ENCODE measurements at regions not wholly inside any gene's neighbourhood (a gene's known extent, or its start where the extent isn't known, plus 50 kb on each side); places are given as distances from the start of the nearest gene placed in this dataset.
"Not testable (repeated sequence)": the region's sequence is repeated elsewhere in the genome, so short reads cannot be mapped to it uniquely, and the experiment has no call there.

GRCh38 chr7:152959610-152960009, 200.1 kb downstream of the ACTR3B start:
- Histone ChIP-seq H3K27me3 (no peaks in the 10 kb centered on the region), H3K9me3 (no peaks in the 10 kb centered on the region), H3K36me3 (no peaks in the 10 kb centered on the region), H3K4me3 (ENCODE audit: low read depth, low read length) (no peak overlapping the region), H3K4me1 (no peaks in the 10 kb centered on the region)
- no peak for TF ChIP-seq CTCF (IDR thresholded peaks at IDR 0.05; ENCODE audit: low read depth, low read length)
- DNase-seq = no peak

- DNase-seq; H3K4me3 ChIP-seq (ENCODE audit: low read depth, low read length); H3K4me1 ChIP-seq; H3K36me3 ChIP-seq; H3K9me3 ChIP-seq; H3K27me3 ChIP-seq: not testable (repeated sequence)
These were observed 202.2 kb downstream of the ACTR3B start for GRCh38 chr7:152961796-152962195.

GRCh38 chr7:152966189-152966588, 206.6 kb downstream of the ACTR3B start:
- H3K4me3 ChIP-seq (ENCODE audit: low read depth, low read length) = no peak overlapping the region

GRCh38 chr7:152967958-152968357, 208.4 kb downstream of the ACTR3B start:
- no peak for TF ChIP-seq CTCF (IDR thresholded peaks at IDR 0.05; ENCODE audit: low read depth, low read length)
- DNase-seq = peak; percentile 46
- no peaks in the 10 kb centered on the region for H3K9me3 ChIP-seq
- H3K27me3 ChIP-seq = no peaks in the 10 kb centered on the region
- no peaks in the 10 kb centered on the region for H3K4me1 ChIP-seq
- H3K4me3 ChIP-seq (ENCODE audit: low read depth, low read length) = no peak overlapping the region
- no peaks in the 10 kb centered on the region for H3K36me3 ChIP-seq

More at GRCh38 chr7:152966189-152966588, 206.6 kb downstream of the ACTR3B start:
- H3K4me1 ChIP-seq = no peaks in the 10 kb centered on the region
- no peaks in the 10 kb centered on the region for H3K9me3 ChIP-seq
- no peak for TF ChIP-seq CTCF (IDR thresholded peaks at IDR 0.05; ENCODE audit: low read depth, low read length)
- H3K27me3 ChIP-seq = no peaks in the 10 kb centered on the region
- H3K36me3 ChIP-seq = no peaks in the 10 kb centered on the region
- no peak for DNase-seq

- Histone ChIP-seq H3K4me3 (ENCODE audit: low read depth, low read length) (no peak overlapping the region), H3K36me3 (no peaks in the 10 kb centered on the region), H3K27me3 (no peaks in the 10 kb centered on the region), H3K4me1 (no peaks in the 10 kb centered on the region), H3K9me3 (no peaks in the 10 kb centered on the region)
- no peak for DNase-seq
- TF ChIP-seq CTCF (IDR thresholded peaks at IDR 0.05; ENCODE audit: low read depth, low read length) = no peak
These were observed 209.0 kb downstream of the ACTR3B start for GRCh38 chr7:152968514-152968913.

GRCh38 chr7:152969335-152969734, 209.8 kb downstream of the ACTR3B start:
- Histone ChIP-seq H3K4me1 (no peaks in the 10 kb centered on the region), H3K4me3 (ENCODE audit: low read depth, low read length) (no peak overlapping the region), H3K9me3 (no peaks in the 10 kb centered on the region), H3K27me3 (no peaks in the 10 kb centered on the region), H3K36me3 (no peaks in the 10 kb centered on the region)
- no peak for TF ChIP-seq CTCF (IDR thresholded peaks at IDR 0.05; ENCODE audit: low read depth, low read length)
- no peak for DNase-seq

- no peak for DNase-seq
- no peaks in the 10 kb centered on the region for H3K36me3 ChIP-seq
- H3K27me3 ChIP-seq = no peaks in the 10 kb centered on the region
- no peaks in the 10 kb centered on the region for H3K4me1 ChIP-seq
- no peaks in the 10 kb centered on the region for H3K9me3 ChIP-seq
- no peak overlapping the region for H3K4me3 ChIP-seq (ENCODE audit: low read depth, low read length)
- no peak for TF ChIP-seq CTCF (IDR thresholded peaks at IDR 0.05; ENCODE audit: low read depth, low read length)
These were observed 210.3 kb downstream of the ACTR3B start for GRCh38 chr7:152969839-152970238.
